NCI-H2171 (cell line): ENCODE measurements at regions not wholly inside any gene's neighbourhood (a gene's known extent, or its start where the extent isn't known, plus 50 kb on each side); places are given as distances from the start of the nearest gene placed in this dataset.
"Not testable (repeated sequence)": the region's sequence is repeated elsewhere in the genome, so short reads cannot be mapped to it uniquely, and the experiment has no call there.

Experiments used
- DNase-seq: peaks from one replicate; lab custom pipeline; 2025; lab: John Stamatoyannopoulos, UW

- no peak for DNase-seq
These were observed 200.5 kb downstream of the FAT3 start for GRCh38 chr11:92425127-92425526.

GRCh38 chr11:92432515-92432914, 207.9 kb downstream of the FAT3 start:
- DNase-seq: no peak

- DNase-seq: no peak
These were observed 211.7 kb downstream of the FAT3 start for GRCh38 chr11:92436034-92436920.

- DNase-seq: no peak
These were observed 214.5 kb downstream of the FAT3 start for GRCh38 chr11:92439133-92439532.

GRCh38 chr11:92440701-92441442, 216.3 kb downstream of the FAT3 start:
- no peak for DNase-seq

GRCh38 chr11:92441443-92441726, 216.8 kb downstream of the FAT3 start:
- DNase-seq: no peak

- no peak for DNase-seq
These were observed 218.6 kb downstream of the FAT3 start for GRCh38 chr11:92443199-92443598.

GRCh38 chr11:92447586-92447985, 223.0 kb downstream of the FAT3 start:
- no peak for DNase-seq

- DNase-seq: no peak
These were observed 224.6 kb downstream of the FAT3 start for GRCh38 chr11:92449222-92449621.

GRCh38 chr11:92449780-92450179, 225.2 kb downstream of the FAT3 start:
- DNase-seq: no peak

- no peak for DNase-seq
These were observed 226.4 kb downstream of the FAT3 start for GRCh38 chr11:92451063-92451462.

- DNase-seq: no peak
These were observed 228.4 kb downstream of the FAT3 start for GRCh38 chr11:92453055-92453454.

GRCh38 chr11:92455210-92455790, 230.7 kb downstream of the FAT3 start:
- DNase-seq: no peak

GRCh38 chr11:92457250-92457649, 232.6 kb downstream of the FAT3 start:
- no peak for DNase-seq

- DNase-seq: no peak
These were observed 233.9 kb downstream of the FAT3 start for GRCh38 chr11:92458486-92458885.

GRCh38 chr11:92460213-92460612, 235.6 kb downstream of the FAT3 start:
- no peak for DNase-seq

GRCh38 chr11:92461447-92461846, 236.8 kb downstream of the FAT3 start:
- DNase-seq: no peak

GRCh38 chr11:92462821-92463220, 238.2 kb downstream of the FAT3 start:
- DNase-seq: no peak

GRCh38 chr11:92464822-92465221, 240.2 kb downstream of the FAT3 start:
- DNase-seq: no peak

GRCh38 chr11:92465410-92465809, 240.8 kb downstream of the FAT3 start:
- not testable (repeated sequence) for DNase-seq

- no peak for DNase-seq
These were observed 249.1 kb downstream of the FAT3 start for GRCh38 chr11:92473736-92474135.

GRCh38 chr11:92475316-92475715, 250.7 kb downstream of the FAT3 start:
- DNase-seq: no peak

- DNase-seq: no peak
These were observed 251.2 kb downstream of the FAT3 start for GRCh38 chr11:92475819-92476218.
